ENCODE measurements at regions not wholly inside any gene's neighbourhood (a gene's known extent, or its start where the extent isn't known, plus 50 kb on each side); places are given as distances from the start of the nearest gene placed in this dataset.

- Histone ChIP-seq H3K4me3 (no peak overlapping the region), H3K9me3 (no peaks in the 10 kb centered on the region), H3K27ac (no peak overlapping the region), H3K36me3 (no peaks in the 10 kb centered on the region), H3K27me3 (no peaks in the 10 kb centered on the region), H3K4me1 (no peaks in the 10 kb centered on the region)
- no peak for DNase-seq
- TF ChIP-seq CTCF (IDR thresholded peaks at IDR 0.05), result no peak
- TF ChIP-seq POLR2A (IDR thresholded peaks at IDR 0.05), result no peak
Observed at GRCh38 chr21:43300496-43301408, 126.2 kb downstream of the SIK1 start.

GRCh38 chr21:43299441-43300277 lies 127.3 kb downstream of the SIK1 start:
- Histone ChIP-seq H3K9me3 (no peaks in the 10 kb centered on the region), H3K27ac (no peak overlapping the region), H3K27me3 (no peaks in the 10 kb centered on the region), H3K36me3 (no peaks in the 10 kb centered on the region), H3K4me3 (no peak overlapping the region), H3K4me1 (no peaks in the 10 kb centered on the region)
- TF ChIP-seq CTCF (IDR thresholded peaks at IDR 0.05) (no peak), POLR2A (IDR thresholded peaks at IDR 0.05) (no peak)
- DNase-seq, result no peak

- Histone ChIP-seq H3K36me3 (no peaks in the 10 kb centered on the region), H3K27ac (no peak overlapping the region), H3K4me3 (no peak overlapping the region), H3K4me1 (no peaks in the 10 kb centered on the region), H3K9me3 (no peaks in the 10 kb centered on the region), H3K27me3 (no peaks in the 10 kb centered on the region)
- no peak for DNase-seq
- TF ChIP-seq CTCF (IDR thresholded peaks at IDR 0.05) (no peak), POLR2A (IDR thresholded peaks at IDR 0.05) (no peak)
Observed at GRCh38 chr21:43298546-43299440, 128.1 kb downstream of the SIK1 start.

GRCh38 chr21:43297989-43298388 lies 128.9 kb downstream of the SIK1 start:
- no peak overlapping the region for H3K27ac ChIP-seq
- TF ChIP-seq POLR2A (IDR thresholded peaks at IDR 0.05) (no peak), CTCF (IDR thresholded peaks at IDR 0.05) (no peak)
- H3K27me3 ChIP-seq, result no peaks in the 10 kb centered on the region

GRCh38 chr21:43297391-43297981 lies 128.7 kb downstream of the CRYAA start:
- Histone ChIP-seq H3K4me1 (no peaks in the 10 kb centered on the region), H3K27ac (no peak overlapping the region), H3K4me3 (no peak overlapping the region), H3K9me3 (no peaks in the 10 kb centered on the region), H3K36me3 (no peaks in the 10 kb centered on the region), H3K27me3 (no peaks in the 10 kb centered on the region)
- TF ChIP-seq POLR2A (IDR thresholded peaks at IDR 0.05), result no peak
- no peak for TF ChIP-seq CTCF (IDR thresholded peaks at IDR 0.05)
- no peak for DNase-seq

More at GRCh38 chr21:43297989-43298388, 128.9 kb downstream of the SIK1 start:
- Histone ChIP-seq H3K4me1 (no peaks in the 10 kb centered on the region), H3K36me3 (no peaks in the 10 kb centered on the region), H3K9me3 (no peaks in the 10 kb centered on the region), H3K4me3 (no peak overlapping the region)
- DNase-seq, result no peak
